HEK293 (cell line): ENCODE measurements at regions not wholly inside any gene's neighbourhood (a gene's known extent, or its start where the extent isn't known, plus 50 kb on each side); places are given as distances from the start of the nearest gene placed in this dataset.

Experiments used
- CTCF ChIA-PET: fragments of 350-600 bp; formaldehyde crosslinking; extraction: SDS; loops from one replicate; lab custom pipeline; 2021; ENCODE audit warnings: antibody characterized with exemption; lab: Yijun Ruan, JAX
- POLR2A ChIA-PET: fragments of 300-600 bp; formaldehyde crosslinking; extraction: SDS; loops from one replicate; lab custom pipeline; 2020; ENCODE audit warnings: antibody characterized with exemption, inconsistent platforms; lab: Yijun Ruan, JAX
- H3K27ac ChIP-seq: fragments of 200-500 bp; sonication (Bioruptor generic); 2 replicates; pipeline ENCODE4 v1.5.1; 2014; ENCODE audit warnings: low read depth, low read length, control low read depth, inconsistent platforms; ENCODE audit errors: extremely low read depth
- H3K36me3 ChIP-seq, 2 experiments: fragments of 200-500 bp in 1 of 2; sonication (Bioruptor generic) in 1 of 2; 1 replicate in 1 of 2; 2 replicates in 1 of 2; pipeline ENCODE4 v1.5.1; 2014 to 2017; ENCODE audit warnings: inconsistent platforms in 2 of 2, low read length in 2 of 2; ENCODE audit not compliant: control insufficient read depth in 2 of 2, insufficient read depth in 1 of 2
- H3K4me1 ChIP-seq: fragments of 200-500 bp; sonication (Bioruptor generic); 2 replicates; pipeline ENCODE4 v1.5.1; 2014; ENCODE audit warnings: mild to moderate bottlenecking, low read length, inconsistent platforms; ENCODE audit not compliant: control insufficient read depth, insufficient read depth
- H3K4me3 ChIP-seq: 2 replicates; pipeline ENCODE4 v1.5.1; 2011; ENCODE audit warnings: low read depth, mild to moderate bottlenecking, control low read depth, low read length, moderate library complexity
- H3K9me3 ChIP-seq: fragments of 200-500 bp; sonication (Bioruptor generic); 2 replicates; pipeline ENCODE4 v1.5.1; 2014; ENCODE audit warnings: low read depth, low read length, inconsistent platforms; ENCODE audit not compliant: control insufficient read depth, insufficient read depth
- OSR2 ChIP-seq: fragments of 450-650 bp; formaldehyde crosslinking; IDR thresholded peaks from 2 replicates; pipeline ENCODE4 v1.5.1; 2016; ENCODE audit warnings: missing biosample characterization, missing genetic modification characterization
- OVOL3 ChIP-seq: fragments of 450-650 bp; formaldehyde crosslinking; IDR thresholded peaks from 2 replicates; pipeline ENCODE4 v1.5.1; 2016; ENCODE audit warnings: missing biosample characterization, missing genetic modification characterization
- YY2 ChIP-seq: fragments of 450-650 bp; formaldehyde crosslinking; IDR thresholded peaks from 2 replicates; pipeline ENCODE4 v1.5.1; 2016; ENCODE audit warnings: missing biosample characterization, missing genetic modification characterization
- ZFHX2 ChIP-seq: fragments of 450-650 bp; formaldehyde crosslinking; conservative IDR thresholded peaks from 2 replicates; pipeline ENCODE4 v1.5.1; 2016; ENCODE audit warnings: missing biosample characterization, missing genetic modification characterization
- ZNF132 ChIP-seq: fragments of 450-650 bp; formaldehyde crosslinking; IDR thresholded peaks from 2 replicates; pipeline ENCODE4 v1.5.1; 2017; ENCODE audit warnings: missing biosample characterization, missing genetic modification characterization, borderline replicate concordance
- ZNF138 ChIP-seq: fragments of 450-650 bp; formaldehyde crosslinking; IDR thresholded peaks from 2 replicates; pipeline ENCODE4 v1.5.1; 2016; ENCODE audit warnings: missing biosample characterization, missing genetic modification characterization, borderline replicate concordance
- ZNF175 ChIP-seq: fragments of 450-650 bp; formaldehyde crosslinking; IDR thresholded peaks from 2 replicates; pipeline ENCODE4 v1.5.1; 2016; ENCODE audit warnings: missing biosample characterization, missing genetic modification characterization
- ZNF2 ChIP-seq: fragments of 450-650 bp; formaldehyde crosslinking; IDR thresholded peaks from 2 replicates; pipeline ENCODE4 v1.5.1; 2016; ENCODE audit warnings: missing biosample characterization, missing genetic modification characterization
- ZNF23 ChIP-seq: fragments of 450-650 bp; formaldehyde crosslinking; IDR thresholded peaks from 2 replicates; pipeline ENCODE4 v1.5.1; 2016; ENCODE audit warnings: missing biosample characterization, missing genetic modification characterization, borderline replicate concordance
- ZNF26 ChIP-seq: fragments of 450-650 bp; formaldehyde crosslinking; IDR thresholded peaks from 2 replicates; pipeline ENCODE4 v1.5.1; 2016; ENCODE audit warnings: missing biosample characterization, missing genetic modification characterization
- ZNF398 ChIP-seq: fragments of 450-650 bp; formaldehyde crosslinking; IDR thresholded peaks from 2 replicates; pipeline ENCODE4 v1.5.1; 2017; ENCODE audit warnings: missing biosample characterization, missing genetic modification characterization
- ZNF48 ChIP-seq: fragments of 450-650 bp; formaldehyde crosslinking; IDR thresholded peaks from 2 replicates; pipeline ENCODE4 v1.5.1; 2016; ENCODE audit warnings: missing biosample characterization, missing genetic modification characterization
- ZNF510 ChIP-seq: fragments of 450-650 bp; formaldehyde crosslinking; IDR thresholded peaks from 2 replicates; pipeline ENCODE4 v1.5.1; 2018; ENCODE audit warnings: mild to moderate bottlenecking, missing genetic modification characterization, missing biosample characterization; ENCODE audit not compliant: insufficient replicate concordance
- ZNF560 ChIP-seq: fragments of 450-650 bp; formaldehyde crosslinking; IDR thresholded peaks from 2 replicates; pipeline ENCODE4 v1.5.1; 2017; ENCODE audit warnings: missing biosample characterization, missing genetic modification characterization, borderline replicate concordance
- ZNF624 ChIP-seq: fragments of 450-650 bp; formaldehyde crosslinking; IDR thresholded peaks from 2 replicates; pipeline ENCODE4 v1.5.1; 2017; ENCODE audit warnings: missing biosample characterization, missing genetic modification characterization
- ZNF701 ChIP-seq: fragments of 450-650 bp; formaldehyde crosslinking; IDR thresholded peaks from 2 replicates; pipeline ENCODE4 v1.5.1; 2016; ENCODE audit warnings: missing biosample characterization, missing genetic modification characterization
- ZNF704 ChIP-seq: fragments of 450-650 bp; formaldehyde crosslinking; IDR thresholded peaks from 2 replicates; pipeline ENCODE4 v1.5.1; 2016; ENCODE audit warnings: missing biosample characterization, missing genetic modification characterization
- ZNF707 ChIP-seq: fragments of 450-650 bp; formaldehyde crosslinking; IDR thresholded peaks from 2 replicates; pipeline ENCODE4 v1.5.1; 2016; ENCODE audit warnings: missing biosample characterization, missing genetic modification characterization
- ZNF768 ChIP-seq: fragments of 450-650 bp; formaldehyde crosslinking; IDR thresholded peaks from 2 replicates; pipeline ENCODE4 v1.5.1; 2018; ENCODE audit warnings: missing biosample characterization, mild to moderate bottlenecking, missing genetic modification characterization
- ZNF777 ChIP-seq: fragments of 450-650 bp; formaldehyde crosslinking; IDR thresholded peaks from 2 replicates; pipeline ENCODE4 v1.5.1; 2017; ENCODE audit warnings: missing biosample characterization, missing genetic modification characterization, borderline replicate concordance
- ZSCAN16 ChIP-seq: fragments of 450-650 bp; formaldehyde crosslinking; IDR thresholded peaks from 2 replicates; pipeline ENCODE4 v1.5.1; 2016; ENCODE audit warnings: missing biosample characterization, missing genetic modification characterization
- TF ChIP-seq, protein P1 (sequence below): fragments of 450-650 bp; formaldehyde crosslinking; IDR thresholded peaks from 2 replicates; pipeline ENCODE4 v1.5.1; 2016; ENCODE audit warnings: missing biosample characterization, missing genetic modification characterization
- TF ChIP-seq, protein P2 (sequence below): fragments of 450-650 bp; formaldehyde crosslinking; optimal IDR thresholded peaks from 2 replicates; pipeline ENCODE3; 2016; ENCODE audit warnings: missing biosample characterization, mild to moderate bottlenecking, missing genetic modification characterization
- TF ChIP-seq, protein P3 (sequence below): fragments of 450-650 bp; formaldehyde crosslinking; IDR thresholded peaks from 2 replicates; pipeline ENCODE4 v1.5.1; 2016; ENCODE audit warnings: missing biosample characterization, missing genetic modification characterization
- TF ChIP-seq, protein P4 (sequence below): fragments of 450-650 bp; formaldehyde crosslinking; IDR thresholded peaks from 2 replicates; pipeline ENCODE4 v1.5.1; 2016; ENCODE audit warnings: missing biosample characterization, missing genetic modification characterization

- TF ChIP-seq ZNF777 (tag by site-specific recombination) (no peak), ZNF510 (tag by site-specific recombination) (no peak), ZNF48 (tag by site-specific recombination) (no peak), ZNF175 (no peak), ZFHX2 (tag by site-specific recombination) (no peak), YY2 (tag by site-specific recombination) (no peak), ZSCAN16 (tag by site-specific recombination) (no peak), ZNF707 (tag by site-specific recombination) (no peak), ZNF132 (no peak), ZNF768 (tag by site-specific recombination) (no peak), OSR2 (no peak), ZNF398 (tag by site-specific recombination) (no peak), ZNF560 (no peak), ZNF26 (tag by site-specific recombination) (no peak), OVOL3 (tag by site-specific recombination) (no peak), ZNF624 (tag by site-specific recombination) (no peak), ZNF138 (no peak)
- TF ChIP-seq, protein P1, sequence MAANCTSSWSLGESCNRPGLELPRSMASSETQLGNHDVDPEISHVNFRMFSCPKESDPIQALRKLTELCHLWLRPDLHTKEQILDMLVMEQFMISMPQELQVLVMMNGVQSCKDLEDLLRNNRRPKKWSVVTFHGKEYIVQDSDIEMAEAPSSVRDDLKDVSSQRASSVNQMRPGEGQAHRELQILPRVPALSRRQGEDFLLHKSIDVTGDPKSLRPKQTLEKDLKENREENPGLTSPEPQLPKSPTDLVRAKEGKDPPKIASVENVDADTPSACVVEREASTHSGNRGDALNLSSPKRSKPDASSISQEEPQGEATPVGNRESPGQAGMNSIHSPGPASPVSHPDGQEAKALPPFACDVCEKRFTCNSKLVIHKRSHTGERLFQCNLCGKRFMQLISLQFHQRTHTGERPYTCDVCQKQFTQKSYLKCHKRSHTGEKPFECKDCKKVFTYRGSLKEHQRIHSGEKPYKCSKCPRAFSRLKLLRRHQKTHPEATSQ (tag by site-specific recombination), result no peak
- TF ChIP-seq, protein P2, sequence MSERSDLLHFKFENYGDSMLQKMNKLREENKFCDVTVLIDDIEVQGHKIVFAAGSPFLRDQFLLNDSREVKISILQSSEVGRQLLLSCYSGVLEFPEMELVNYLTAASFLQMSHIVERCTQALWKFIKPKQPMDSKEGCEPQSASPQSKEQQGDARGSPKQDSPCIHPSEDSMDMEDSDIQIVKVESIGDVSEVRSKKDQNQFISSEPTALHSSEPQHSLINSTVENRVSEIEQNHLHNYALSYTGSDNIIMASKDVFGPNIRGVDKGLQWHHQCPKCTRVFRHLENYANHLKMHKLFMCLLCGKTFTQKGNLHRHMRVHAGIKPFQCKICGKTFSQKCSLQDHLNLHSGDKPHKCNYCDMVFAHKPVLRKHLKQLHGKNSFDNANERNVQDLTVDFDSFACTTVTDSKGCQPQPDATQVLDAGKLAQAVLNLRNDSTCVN (tag by site-specific recombination), result no peak
- Histone ChIP-seq H3K4me3 (no peak overlapping the region), H3K36me3 (no peaks in the 10 kb centered on the region), H3K27ac (no peak overlapping the region), H3K4me1 (peaks cover 3% of the 10 kb centered on the region; the same call in 1 of the 2 replicates), H3K9me3 (no peaks in the 10 kb centered on the region)
- POLR2A ChIA-PET, result no interaction called here
- CTCF ChIA-PET, result interaction anchor here (0.5 kb wide), 1 partner anchor 115 kb away, joined by 4 read pairs; no protein-coding TSS in a partner anchor
These were observed 393.9 kb downstream of the PLPP3 start for GRCh38 chr1:56185493-56185892.

DNA sequence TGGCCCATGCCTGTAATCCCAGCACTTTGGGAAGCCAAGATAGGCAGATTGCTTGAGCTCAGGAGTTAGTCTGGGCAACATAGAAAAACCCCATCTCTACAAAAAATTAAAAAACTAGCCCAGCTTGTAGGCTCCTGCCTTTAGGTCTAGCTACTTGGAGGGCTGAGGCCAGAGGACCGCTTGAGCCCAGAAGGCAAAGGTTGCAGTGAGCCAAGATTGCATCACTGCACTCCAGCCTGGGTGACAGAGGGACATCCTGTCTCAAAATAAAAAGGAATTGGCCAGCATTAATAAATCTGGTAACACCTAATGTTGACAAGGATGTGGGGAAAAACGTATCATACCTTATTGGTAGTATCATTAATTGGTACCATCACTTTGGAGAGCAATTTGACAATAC, 396.2 kb downstream of the PLPP3 start:
- CTCF ChIA-PET, result no interaction called here
- POLR2A ChIA-PET, result no interaction called here
- H3K27ac ChIP-seq, result no peak overlapping the region
- no peak overlapping the region for H3K4me3 ChIP-seq
- H3K4me1 ChIP-seq, result peaks cover 3% of the 10 kb centered on the region; the same call in 1 of the 2 replicates
- no peaks in the 10 kb centered on the region for H3K9me3 ChIP-seq
- no peaks in the 10 kb centered on the region for H3K36me3 ChIP-seq
- TF ChIP-seq ZNF704 (tag by site-specific recombination), result no peak
- TF ChIP-seq, protein P3, sequence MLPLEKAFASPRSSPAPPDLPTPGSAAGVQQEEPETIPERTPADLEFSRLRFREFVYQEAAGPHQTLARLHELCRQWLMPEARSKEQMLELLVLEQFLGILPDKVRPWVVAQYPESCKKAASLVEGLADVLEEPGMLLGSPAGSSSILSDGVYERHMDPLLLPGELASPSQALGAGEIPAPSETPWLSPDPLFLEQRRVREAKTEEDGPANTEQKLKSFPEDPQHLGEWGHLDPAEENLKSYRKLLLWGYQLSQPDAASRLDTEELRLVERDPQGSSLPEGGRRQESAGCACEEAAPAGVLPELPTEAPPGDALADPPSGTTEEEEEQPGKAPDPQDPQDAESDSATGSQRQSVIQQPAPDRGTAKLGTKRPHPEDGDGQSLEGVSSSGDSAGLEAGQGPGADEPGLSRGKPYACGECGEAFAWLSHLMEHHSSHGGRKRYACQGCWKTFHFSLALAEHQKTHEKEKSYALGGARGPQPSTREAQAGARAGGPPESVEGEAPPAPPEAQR, result no peak
- TF ChIP-seq ZNF701 (tag by site-specific recombination), result no peak
- TF ChIP-seq ZNF398 (tag by site-specific recombination), result no peak
- TF ChIP-seq ZNF2 (tag by site-specific recombination), result no peak
- TF ChIP-seq ZNF23, result no peak
- TF ChIP-seq, protein P4, sequence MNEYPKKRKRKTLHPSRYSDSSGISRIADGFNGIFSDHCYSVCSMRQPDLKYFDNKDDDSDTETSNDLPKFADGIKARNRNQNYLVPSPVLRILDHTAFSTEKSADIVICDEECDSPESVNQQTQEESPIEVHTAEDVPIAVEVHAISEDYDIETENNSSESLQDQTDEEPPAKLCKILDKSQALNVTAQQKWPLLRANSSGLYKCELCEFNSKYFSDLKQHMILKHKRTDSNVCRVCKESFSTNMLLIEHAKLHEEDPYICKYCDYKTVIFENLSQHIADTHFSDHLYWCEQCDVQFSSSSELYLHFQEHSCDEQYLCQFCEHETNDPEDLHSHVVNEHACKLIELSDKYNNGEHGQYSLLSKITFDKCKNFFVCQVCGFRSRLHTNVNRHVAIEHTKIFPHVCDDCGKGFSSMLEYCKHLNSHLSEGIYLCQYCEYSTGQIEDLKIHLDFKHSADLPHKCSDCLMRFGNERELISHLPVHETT (tag by site-specific recombination), result no peak
